ENCODE measurements at regions not wholly inside any gene's neighbourhood (a gene's known extent, or its start where the extent isn't known, plus 50 kb on each side); places are given as distances from the start of the nearest gene placed in this dataset.

GRCh38 chr1:55870106-55870505 is 654.9 kb upstream of the USP24 start:
- no peak for TF ChIP-seq CTCF (IDR thresholded peaks at IDR 0.05)
- no peak for TF ChIP-seq POLR2A (IDR thresholded peaks at IDR 0.05)

Measured in testis (tissue), 2 donors.